ENCODE measurements at regions not wholly inside any gene's neighbourhood (a gene's known extent, or its start where the extent isn't known, plus 50 kb on each side); places are given as distances from the start of the nearest gene placed in this dataset.
"Not testable (repeated sequence)": the region's sequence is repeated elsewhere in the genome, so short reads cannot be mapped to it uniquely, and the experiment has no call there.

DNA sequence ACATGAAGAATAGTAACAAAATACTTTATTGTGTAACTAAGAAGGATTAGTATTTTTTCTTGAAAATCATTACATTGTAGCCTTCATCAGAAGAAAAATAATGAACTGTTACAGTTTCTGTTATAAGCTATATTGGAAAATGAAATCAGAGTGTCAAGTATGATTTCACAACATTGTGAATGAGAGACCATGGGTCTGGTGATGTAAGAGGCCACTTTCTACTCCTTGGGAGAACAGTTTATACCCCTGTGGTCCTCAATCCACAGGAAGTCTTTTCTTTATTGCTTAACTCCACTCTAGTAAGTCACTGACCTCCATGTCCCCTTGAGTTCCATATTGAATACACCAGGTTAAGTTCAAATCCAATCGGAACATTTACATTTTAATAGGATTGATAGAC lies 218.7 kb upstream of the FERMT1 start:
- Histone ChIP-seq H3K4me2 (ENCODE audit: insufficient read depth, low read length, poor library complexity, severe bottlenecking) (no peak overlapping the region), H3K4me3 (ENCODE audit: low read length in 2 of 2) (no peak overlapping the region), H3K27ac (replicated peaks; ENCODE audit: low read length) (no peak overlapping the region), H2BK15ac (ENCODE audit: low read length) (no peak overlapping the region), H3K79me1 (ENCODE audit: low read depth, low read length) (no peaks in the 10 kb centered on the region), H2AFZ (ENCODE audit: low read length) (no peak overlapping the region), H4K91ac (ENCODE audit: low read depth, low read length, poor library complexity) (no peak overlapping the region), H2AK5ac (ENCODE audit: low read depth, low read length) (no peak overlapping the region), H3K9ac (ENCODE audit: low read depth, low read length, poor library complexity) (no peak overlapping the region), H2BK5ac (ENCODE audit: low read length) (no peak overlapping the region), H3K4me1 (ENCODE audit: control insufficient read depth in 2 of 2, insufficient read depth in 1 of 2, low read depth in 1 of 2, low read length in 2 of 2) (no peaks in the 10 kb centered on the region), H3K23ac (ENCODE audit: low read depth, low read length, poor library complexity) (no peak overlapping the region), H2BK120ac (ENCODE audit: low read depth, low read length) (no peak overlapping the region), H3K14ac (ENCODE audit: low read length) (no peak overlapping the region), H3K9me3 (replicated peaks in 1 of 2; ENCODE audit: control insufficient read depth in 2 of 2, insufficient read depth in 1 of 2, low read depth in 1 of 2, low read length in 2 of 2) (no peaks in the 10 kb centered on the region), H2BK12ac (ENCODE audit: low read length) (no peak overlapping the region), H3K27me3 (ENCODE audit: control insufficient read depth in 3 of 3, insufficient read depth in 3 of 3, low read depth in 1 of 3, low read length in 3 of 3) (no peaks in the 10 kb centered on the region), H3K36me3 (replicated peaks in 1 of 2; ENCODE audit: control insufficient read depth in 2 of 2, insufficient read depth in 2 of 2, low read length in 2 of 2) (no peaks in the 10 kb centered on the region), H4K8ac (ENCODE audit: low read depth, low read length) (no peak overlapping the region), H3K4ac (ENCODE audit: low read length) (no peak overlapping the region), H3K18ac (ENCODE audit: low read length) (no peak overlapping the region)
- no CpG with 5 or more reads among the region's 1 CpG for WGBS, 2 donors (ENCODE audit: extremely low coverage in 2 of 2, insufficient read length in 2 of 2, insufficient replicate concordance in 1 of 2)
- DNase-seq (ENCODE audit: low spot score) = no peak

DNA sequence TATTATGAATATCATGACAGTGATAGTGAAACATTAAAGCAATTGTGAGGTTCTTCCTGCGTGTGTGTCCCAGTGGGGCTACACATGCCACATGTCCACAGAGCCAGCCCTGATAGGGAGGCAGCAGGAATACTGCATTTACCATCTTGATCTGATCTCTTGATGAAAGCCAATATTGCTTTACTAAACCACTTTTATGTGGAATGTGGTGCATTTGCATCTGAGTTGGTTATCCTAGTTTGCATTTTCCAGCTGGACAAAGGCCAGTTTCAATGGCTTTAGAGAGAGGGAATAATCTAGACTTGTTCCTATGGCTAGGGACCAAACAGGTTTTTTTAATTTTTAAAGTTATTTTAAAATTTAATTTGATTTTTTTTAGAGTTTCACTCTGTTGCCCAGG lies 216.3 kb upstream of the FERMT1 start:
- Histone ChIP-seq H3K4me1 (ENCODE audit: control insufficient read depth in 2 of 2, insufficient read depth in 1 of 2, low read depth in 1 of 2, low read length in 2 of 2) (no peaks in the 10 kb centered on the region), H3K36me3 (replicated peaks in 1 of 2; ENCODE audit: control insufficient read depth in 2 of 2, insufficient read depth in 2 of 2, low read length in 2 of 2) (no peaks in the 10 kb centered on the region), H2BK120ac (ENCODE audit: low read depth, low read length) (no peak overlapping the region), H2BK15ac (ENCODE audit: low read length) (no peak overlapping the region), H3K9me3 (replicated peaks in 1 of 2; ENCODE audit: control insufficient read depth in 2 of 2, insufficient read depth in 1 of 2, low read depth in 1 of 2, low read length in 2 of 2) (no peaks in the 10 kb centered on the region), H2BK5ac (ENCODE audit: low read length) (no peak overlapping the region), H2AFZ (ENCODE audit: low read length) (no peak overlapping the region), H3K27me3 (ENCODE audit: control insufficient read depth in 3 of 3, insufficient read depth in 3 of 3, low read depth in 1 of 3, low read length in 3 of 3) (no peaks in the 10 kb centered on the region), H3K4me2 (ENCODE audit: insufficient read depth, low read length, poor library complexity, severe bottlenecking) (no peak overlapping the region), H3K79me1 (ENCODE audit: low read depth, low read length) (no peaks in the 10 kb centered on the region), H3K23ac (ENCODE audit: low read depth, low read length, poor library complexity) (no peak overlapping the region), H4K8ac (ENCODE audit: low read depth, low read length) (no peak overlapping the region), H3K18ac (ENCODE audit: low read length) (no peak overlapping the region), H4K91ac (ENCODE audit: low read depth, low read length, poor library complexity) (no peak overlapping the region), H3K4me3 (ENCODE audit: low read length in 2 of 2) (no peak overlapping the region), H2BK12ac (ENCODE audit: low read length) (no peak overlapping the region), H2AK5ac (ENCODE audit: low read depth, low read length) (no peak overlapping the region), H3K9ac (ENCODE audit: low read depth, low read length, poor library complexity) (no peak overlapping the region), H3K4ac (ENCODE audit: low read length) (no peak overlapping the region), H3K27ac (replicated peaks; ENCODE audit: low read length) (no peak overlapping the region), H3K14ac (ENCODE audit: low read length) (no peak overlapping the region)
- no peak for DNase-seq (ENCODE audit: low spot score)
- WGBS, 2 donors (ENCODE audit: extremely low coverage in 2 of 2, insufficient read length in 2 of 2, insufficient replicate concordance in 1 of 2) = no CpG with 5 or more reads among the region's 1 CpG

DNA sequence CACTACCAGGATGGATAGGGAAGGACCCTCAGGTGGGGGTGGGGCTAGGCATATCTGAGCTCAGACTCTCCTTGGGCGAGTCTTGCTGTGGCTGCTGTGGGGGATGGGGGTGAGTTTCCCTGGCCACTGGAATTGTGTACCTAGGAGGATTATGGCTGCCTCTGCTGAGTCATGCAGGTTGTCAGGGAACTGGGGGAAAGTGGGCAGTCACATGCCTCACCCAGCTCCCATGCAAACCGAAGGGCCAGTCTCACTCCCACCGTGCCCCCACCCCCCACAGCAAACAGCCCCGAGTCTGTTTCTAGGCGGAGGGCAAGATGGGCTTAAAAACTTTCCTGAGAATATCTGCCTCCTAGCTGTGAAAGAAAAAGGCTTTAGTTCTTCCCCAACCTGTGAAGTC lies 210.3 kb upstream of the FERMT1 start:
- Histone ChIP-seq H3K27ac (replicated peaks; ENCODE audit: low read length) (no peak overlapping the region), H2AK5ac (ENCODE audit: low read depth, low read length) (no peak overlapping the region), H3K79me1 (ENCODE audit: low read depth, low read length) (no peaks in the 10 kb centered on the region), H3K4ac (ENCODE audit: low read length) (no peak overlapping the region), H2BK12ac (ENCODE audit: low read length) (no peak overlapping the region), H3K14ac (ENCODE audit: low read length) (no peak overlapping the region), H3K9ac (ENCODE audit: low read depth, low read length, poor library complexity) (no peak overlapping the region), H3K4me1 (ENCODE audit: control insufficient read depth in 2 of 2, insufficient read depth in 1 of 2, low read depth in 1 of 2, low read length in 2 of 2) (no peaks in the 10 kb centered on the region), H2BK120ac (ENCODE audit: low read depth, low read length) (no peak overlapping the region), H3K4me2 (ENCODE audit: insufficient read depth, low read length, poor library complexity, severe bottlenecking) (no peak overlapping the region), H3K36me3 (replicated peaks in 1 of 2; ENCODE audit: control insufficient read depth in 2 of 2, insufficient read depth in 2 of 2, low read length in 2 of 2) (no peaks in the 10 kb centered on the region), H3K18ac (ENCODE audit: low read length) (no peak overlapping the region), H4K91ac (ENCODE audit: low read depth, low read length, poor library complexity) (no peak overlapping the region), H4K8ac (ENCODE audit: low read depth, low read length) (no peak overlapping the region), H2BK5ac (ENCODE audit: low read length) (no peak overlapping the region), H3K23ac (ENCODE audit: low read depth, low read length, poor library complexity) (no peak overlapping the region), H2AFZ (ENCODE audit: low read length) (no peak overlapping the region), H2BK15ac (ENCODE audit: low read length) (no peak overlapping the region), H3K4me3 (ENCODE audit: low read length in 2 of 2) (no peak overlapping the region), H3K9me3 (replicated peaks in 1 of 2; ENCODE audit: control insufficient read depth in 2 of 2, insufficient read depth in 1 of 2, low read depth in 1 of 2, low read length in 2 of 2) (no peaks in the 10 kb centered on the region), H3K27me3 (ENCODE audit: control insufficient read depth in 3 of 3, insufficient read depth in 3 of 3, low read depth in 1 of 3, low read length in 3 of 3) (no peaks in the 10 kb centered on the region)
- no peak for DNase-seq (ENCODE audit: low spot score)
- WGBS, 2 donors (ENCODE audit: extremely low coverage in 2 of 2, insufficient read length in 2 of 2, insufficient replicate concordance in 1 of 2) = no CpG with 5 or more reads among the region's 5 CpGs

DNA sequence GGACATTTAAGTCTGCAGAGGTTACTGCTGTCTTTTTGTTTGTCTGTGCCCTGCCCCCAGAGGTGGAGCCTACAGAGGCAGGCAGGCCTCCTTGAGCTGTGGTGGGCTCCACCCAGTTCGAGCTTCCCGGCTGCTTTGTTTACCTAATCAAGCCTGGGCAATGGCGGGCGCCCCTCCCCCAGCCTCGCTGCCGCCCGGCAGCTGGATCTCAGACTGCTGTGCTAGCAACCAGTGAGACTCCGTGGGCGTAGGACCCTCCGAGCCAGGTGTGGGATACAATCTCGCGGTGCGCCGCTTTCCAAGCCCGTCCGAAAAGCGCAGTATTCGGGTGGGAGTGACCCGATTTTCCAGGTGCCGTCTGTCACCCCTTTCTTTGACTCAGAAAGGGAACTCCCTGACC lies 198.4 kb upstream of the FERMT1 start:
- not testable (repeated sequence) for H3K4ac ChIP-seq (ENCODE audit: low read length); H2BK120ac ChIP-seq (ENCODE audit: low read depth, low read length); H3K9me3 ChIP-seq (replicated peaks in 1 of 2; ENCODE audit: control insufficient read depth in 2 of 2, insufficient read depth in 1 of 2, low read depth in 1 of 2, low read length in 2 of 2); H3K4me2 ChIP-seq (ENCODE audit: insufficient read depth, low read length, poor library complexity, severe bottlenecking); H3K18ac ChIP-seq (ENCODE audit: low read length); H2BK5ac ChIP-seq (ENCODE audit: low read length); H2BK12ac ChIP-seq (ENCODE audit: low read length); H3K9ac ChIP-seq (ENCODE audit: low read depth, low read length, poor library complexity); H3K27ac ChIP-seq (replicated peaks; ENCODE audit: low read length); H3K79me1 ChIP-seq (ENCODE audit: low read depth, low read length); H4K8ac ChIP-seq (ENCODE audit: low read depth, low read length); H2AK5ac ChIP-seq (ENCODE audit: low read depth, low read length); H3K27me3 ChIP-seq (ENCODE audit: control insufficient read depth in 3 of 3, insufficient read depth in 3 of 3, low read depth in 1 of 3, low read length in 3 of 3); H2AFZ ChIP-seq (ENCODE audit: low read length); H3K23ac ChIP-seq (ENCODE audit: low read depth, low read length, poor library complexity); H3K4me3 ChIP-seq (ENCODE audit: low read length in 2 of 2); DNase-seq (ENCODE audit: low spot score); H4K91ac ChIP-seq (ENCODE audit: low read depth, low read length, poor library complexity); H3K36me3 ChIP-seq (replicated peaks in 1 of 2; ENCODE audit: control insufficient read depth in 2 of 2, insufficient read depth in 2 of 2, low read length in 2 of 2); H3K14ac ChIP-seq (ENCODE audit: low read length); H2BK15ac ChIP-seq (ENCODE audit: low read length); H3K4me1 ChIP-seq (ENCODE audit: control insufficient read depth in 2 of 2, insufficient read depth in 1 of 2, low read depth in 1 of 2, low read length in 2 of 2)
- no CpG with 5 or more reads among the region's 20 CpGs for WGBS, 2 donors (ENCODE audit: extremely low coverage in 2 of 2, insufficient read length in 2 of 2, insufficient replicate concordance in 1 of 2)
